ENCODE measurements at regions not wholly inside any gene's neighbourhood (a gene's known extent, or its start where the extent isn't known, plus 50 kb on each side); places are given as distances from the start of the nearest gene placed in this dataset.

GRCh38 chr3:124381575-124382333 is 348.5 kb upstream of the UMPS start:
- ChIA-PET CTCF (interaction anchor here (0.8 to 1.6 kb wide), 4 partner anchors 10 to 86 kb away, joined by 3 to 5 read pairs (median 3); no protein-coding TSS in a partner anchor), POLR2A (no interaction called here)
- dilution Hi-C loops (cut with MboI; ENCODE audit: extremely low pct_ligation_motif_present, low sequenced_read_pairs) (no loop called here), intact Hi-C loops (cut with micrococcal nuclease) (no loop called here)
- Histone ChIP-seq H3K4me1 (ENCODE audit: control insufficient read depth, extremely low read depth, insufficient read depth, low read length) (no peaks in the 10 kb centered on the region), H3K27ac (ENCODE audit: insufficient read depth, low read depth, low read length) (no peak overlapping the region), H3K9me1 (replicated peaks; ENCODE audit: control insufficient read depth, extremely low read depth, insufficient read depth, low read length) (no peaks in the 10 kb centered on the region), H3K4me2 (ENCODE audit: insufficient read depth, low read length) (no peak overlapping the region), H3K79me2 (ENCODE audit: control insufficient read depth, insufficient read depth, low read length) (no peaks in the 10 kb centered on the region), H4K20me1 (replicated peaks; ENCODE audit: control insufficient read depth, extremely low read depth, insufficient read depth, low read length) (no peaks in the 10 kb centered on the region), H3K9me3 (replicated peaks; ENCODE audit: control insufficient read depth, insufficient read depth, low read length) (no peaks in the 10 kb centered on the region), H3K27me3 (ENCODE audit: control insufficient read depth in 2 of 2, insufficient read depth in 2 of 2, low read length in 2 of 2) (no peaks in the 10 kb centered on the region), H3K4me3 (replicated peaks in 1 of 3; ENCODE audit: insufficient read depth in 1 of 3, low read depth in 1 of 3, low read length in 3 of 3) (no peak overlapping the region), H3K36me3 (ENCODE audit: control insufficient read depth in 2 of 2, extremely low read depth in 1 of 2, insufficient read depth in 2 of 2, low read length in 2 of 2) (no peaks in the 10 kb centered on the region), H2AFZ (ENCODE audit: low read depth, low read length) (no peak overlapping the region), H3K9ac (replicated peaks; ENCODE audit: extremely low read depth, insufficient read depth, low read length) (no peak overlapping the region)
- no TSS peak for BruUV-seq (replicated peaks)
- no peak for FAIRE-seq
- TF ChIP-seq POLR2AphosphoS5 (IDR thresholded peaks at IDR 0.05; ENCODE audit: insufficient read depth, low read depth, low read length) = no peak
- TF ChIP-seq POLR2A (IDR thresholded peaks at IDR 0.05; ENCODE audit: low read depth, low read length) = no peak
- no peak for TF ChIP-seq FOS (IDR thresholded peaks at IDR 0.05; ENCODE audit: borderline replicate concordance, insufficient read depth, low read length)
- no peak for TF ChIP-seq MYC (IDR thresholded peaks at IDR 0.05; ENCODE audit: low read depth, low read length)
- TF ChIP-seq EZH2 (IDR thresholded peaks at IDR 0.05; ENCODE audit: borderline replicate concordance, low read depth, low read length, severe bottlenecking) = no peak
- no peak for TF ChIP-seq CTCF (IDR thresholded peaks at IDR 0.05; ENCODE audit: extremely low read depth in 1 of 2, insufficient read depth in 1 of 2, low read depth in 1 of 2, low read length in 2 of 2)
- no peak for TF ChIP-seq GATA2 (IDR thresholded peaks at IDR 0.05; ENCODE audit: insufficient read depth, insufficient read length, low read depth, low read length)
- no peak for TF ChIP-seq MAX (IDR thresholded peaks at IDR 0.05; ENCODE audit: insufficient read depth, insufficient read length)
- TF ChIP-seq JUN (IDR thresholded peaks at IDR 0.05; ENCODE audit: borderline replicate concordance, insufficient read depth, insufficient read length, low read depth) = no peak
- DNase-seq (ENCODE audit: low read depth, low spot score) = no peak
